ENCODE measurements at regions not wholly inside any gene's neighbourhood (a gene's known extent, or its start where the extent isn't known, plus 50 kb on each side); places are given as distances from the start of the nearest gene placed in this dataset.

- Histone ChIP-seq H3K4me3 (ENCODE audit: low read length) (no peak overlapping the region), H3K4me1 (ENCODE audit: insufficient read depth, low read length) (no peaks in the 10 kb centered on the region), H2AFZ (ENCODE audit: low read depth, low read length) (no peak overlapping the region), H3K9me3 (ENCODE audit: low read length) (peaks cover 5% of the 10 kb centered on the region), H3K27me3 (ENCODE audit: insufficient read depth, low read length) (no peaks in the 10 kb centered on the region), H3K36me3 (ENCODE audit: insufficient read depth, low read length) (no peaks in the 10 kb centered on the region)
These were observed 166.6 kb upstream of the NCKAP5 start for GRCh38 chr2:133734716-133735495.

GRCh38 chr2:133736674-133737073 is 168.4 kb upstream of the NCKAP5 start:
- Histone ChIP-seq H3K36me3 (ENCODE audit: insufficient read depth, low read length) (no peaks in the 10 kb centered on the region), H3K4me3 (ENCODE audit: low read length) (no peak overlapping the region), H3K9me3 (ENCODE audit: low read length) (peaks cover 5% of the 10 kb centered on the region), H3K4me1 (ENCODE audit: insufficient read depth, low read length) (no peaks in the 10 kb centered on the region), H2AFZ (ENCODE audit: low read depth, low read length) (no peak overlapping the region), H3K27me3 (ENCODE audit: insufficient read depth, low read length) (no peaks in the 10 kb centered on the region)

GRCh38 chr2:133737242-133737993 is 169.2 kb upstream of the NCKAP5 start:
- H3K4me3 ChIP-seq (ENCODE audit: low read length), result no peak overlapping the region
- H3K36me3 ChIP-seq (ENCODE audit: insufficient read depth, low read length), result no peaks in the 10 kb centered on the region
- H3K27me3 ChIP-seq (ENCODE audit: insufficient read depth, low read length), result no peaks in the 10 kb centered on the region
- H2AFZ ChIP-seq (ENCODE audit: low read depth, low read length), result no peak overlapping the region
- no peaks in the 10 kb centered on the region for H3K4me1 ChIP-seq (ENCODE audit: insufficient read depth, low read length)
- H3K9me3 ChIP-seq (ENCODE audit: low read length), result peaks cover 5% of the 10 kb centered on the region

GRCh38 chr2:133739039-133739438 is 170.8 kb upstream of the NCKAP5 start:
- no peak overlapping the region for H3K4me3 ChIP-seq (ENCODE audit: low read length)
- H2AFZ ChIP-seq (ENCODE audit: low read depth, low read length), result no peak overlapping the region
- peaks cover 5% of the 10 kb centered on the region for H3K9me3 ChIP-seq (ENCODE audit: low read length)
- H3K36me3 ChIP-seq (ENCODE audit: insufficient read depth, low read length), result no peaks in the 10 kb centered on the region
- no peaks in the 10 kb centered on the region for H3K27me3 ChIP-seq (ENCODE audit: insufficient read depth, low read length)
- H3K4me1 ChIP-seq (ENCODE audit: insufficient read depth, low read length), result no peaks in the 10 kb centered on the region

- H2AFZ ChIP-seq (ENCODE audit: low read depth, low read length), result no peak overlapping the region
- H3K4me3 ChIP-seq (ENCODE audit: low read length), result no peak overlapping the region
- H3K9me3 ChIP-seq (ENCODE audit: low read length), result peaks cover 3% of the 10 kb centered on the region
- no peaks in the 10 kb centered on the region for H3K36me3 ChIP-seq (ENCODE audit: insufficient read depth, low read length)
- H3K27me3 ChIP-seq (ENCODE audit: insufficient read depth, low read length), result no peaks in the 10 kb centered on the region
- peaks cover 5% of the 10 kb centered on the region for H3K4me1 ChIP-seq (ENCODE audit: insufficient read depth, low read length)
These were observed 172.2 kb upstream of the NCKAP5 start for GRCh38 chr2:133740500-133740899.

- Histone ChIP-seq H3K4me1 (ENCODE audit: insufficient read depth, low read length) (peaks cover 30% of the 10 kb centered on the region), H3K9me3 (ENCODE audit: low read length) (no peaks in the 10 kb centered on the region)
These were observed 179.9 kb upstream of the NCKAP5 start for GRCh38 chr2:133748007-133748700.

GRCh38 chr2:133753665-133754064 is 185.4 kb upstream of the NCKAP5 start:
- Histone ChIP-seq H2AFZ (ENCODE audit: low read depth, low read length) (no peak overlapping the region), H3K36me3 (ENCODE audit: insufficient read depth, low read length) (no peaks in the 10 kb centered on the region), H3K9me3 (ENCODE audit: low read length) (peaks cover 3% of the 10 kb centered on the region), H3K27me3 (ENCODE audit: insufficient read depth, low read length) (no peaks in the 10 kb centered on the region), H3K4me1 (ENCODE audit: insufficient read depth, low read length) (peaks cover 36% of the 10 kb centered on the region), H3K4me3 (ENCODE audit: low read length) (no peak overlapping the region)

More at GRCh38 chr2:133748007-133748700, 179.9 kb upstream of the NCKAP5 start:
- Histone ChIP-seq H3K36me3 (ENCODE audit: insufficient read depth, low read length) (no peaks in the 10 kb centered on the region), H3K4me3 (ENCODE audit: low read length) (no peak overlapping the region), H2AFZ (ENCODE audit: low read depth, low read length) (no peak overlapping the region), H3K27me3 (ENCODE audit: insufficient read depth, low read length) (no peaks in the 10 kb centered on the region)

GRCh38 chr2:133755480-133756300 is 187.4 kb upstream of the NCKAP5 start:
- Histone ChIP-seq H2AFZ (ENCODE audit: low read depth, low read length) (no peak overlapping the region), H3K36me3 (ENCODE audit: insufficient read depth, low read length) (no peaks in the 10 kb centered on the region), H3K9me3 (ENCODE audit: low read length) (peaks cover 3% of the 10 kb centered on the region), H3K4me1 (ENCODE audit: insufficient read depth, low read length) (peaks cover 31% of the 10 kb centered on the region), H3K27me3 (ENCODE audit: insufficient read depth, low read length) (no peaks in the 10 kb centered on the region), H3K4me3 (ENCODE audit: low read length) (no peak overlapping the region)

- Histone ChIP-seq H2AFZ (ENCODE audit: low read depth, low read length) (no peak overlapping the region), H3K9me3 (ENCODE audit: low read length) (peaks cover 3% of the 10 kb centered on the region), H3K27me3 (ENCODE audit: insufficient read depth, low read length) (no peaks in the 10 kb centered on the region), H3K4me1 (ENCODE audit: insufficient read depth, low read length) (peaks cover 27% of the 10 kb centered on the region), H3K36me3 (ENCODE audit: insufficient read depth, low read length) (no peaks in the 10 kb centered on the region), H3K4me3 (ENCODE audit: low read length) (no peak overlapping the region)
These were observed 188.6 kb upstream of the NCKAP5 start for GRCh38 chr2:133756833-133757232.

- no peak overlapping the region for H2AFZ ChIP-seq (ENCODE audit: low read depth, low read length)
- H3K27me3 ChIP-seq (ENCODE audit: insufficient read depth, low read length), result no peaks in the 10 kb centered on the region
- no peaks in the 10 kb centered on the region for H3K9me3 ChIP-seq (ENCODE audit: low read length)
- H3K4me3 ChIP-seq (ENCODE audit: low read length), result no peak overlapping the region
- H3K4me1 ChIP-seq (ENCODE audit: insufficient read depth, low read length), result peaks cover 46% of the 10 kb centered on the region
- no peaks in the 10 kb centered on the region for H3K36me3 ChIP-seq (ENCODE audit: insufficient read depth, low read length)
These were observed 192.1 kb upstream of the NCKAP5 start for GRCh38 chr2:133760376-133760775.

GRCh38 chr2:133765658-133766057 is 197.4 kb upstream of the NCKAP5 start:
- Histone ChIP-seq H2AFZ (ENCODE audit: low read depth, low read length) (no peak overlapping the region), H3K36me3 (ENCODE audit: insufficient read depth, low read length) (no peaks in the 10 kb centered on the region), H3K9me3 (ENCODE audit: low read length) (no peaks in the 10 kb centered on the region), H3K4me3 (ENCODE audit: low read length) (no peak overlapping the region), H3K27me3 (ENCODE audit: insufficient read depth, low read length) (no peaks in the 10 kb centered on the region), H3K4me1 (ENCODE audit: insufficient read depth, low read length) (peaks cover 39% of the 10 kb centered on the region)

GRCh38 chr2:133766164-133766832 is 198.0 kb upstream of the NCKAP5 start:
- Histone ChIP-seq H3K4me3 (ENCODE audit: low read length) (no peak overlapping the region), H3K27me3 (ENCODE audit: insufficient read depth, low read length) (no peaks in the 10 kb centered on the region), H3K9me3 (ENCODE audit: low read length) (no peaks in the 10 kb centered on the region), H3K36me3 (ENCODE audit: insufficient read depth, low read length) (no peaks in the 10 kb centered on the region), H2AFZ (ENCODE audit: low read depth, low read length) (no peak overlapping the region), H3K4me1 (ENCODE audit: insufficient read depth, low read length) (peaks cover 39% of the 10 kb centered on the region)
